ENCODE measurements at regions not wholly inside any gene's neighbourhood (a gene's known extent, or its start where the extent isn't known, plus 50 kb on each side); places are given as distances from the start of the nearest gene placed in this dataset.

GRCh38 chr5:167057665-167058064, 1233.8 kb upstream of the WWC1 start:
- Histone ChIP-seq H3K36me3 (replicated peaks in 1 of 2; ENCODE audit: control insufficient read depth in 1 of 2, insufficient read depth in 2 of 2, low read length in 2 of 2) (no peaks in the 10 kb centered on the region), H3K79me2 (ENCODE audit: insufficient read depth, low read length) (no peaks in the 10 kb centered on the region), H3K4me1 (ENCODE audit: control insufficient read depth in 1 of 2, insufficient read depth in 2 of 2, low read length in 2 of 2) (no peaks in the 10 kb centered on the region), H3K4me2 (replicated peaks; ENCODE audit: extremely low read depth, low read length, poor library complexity, severe bottlenecking) (no peak overlapping the region), H3K4me3 (replicated peaks in 1 of 3; ENCODE audit: low read depth in 2 of 3, low read length in 3 of 3) (no peak overlapping the region), H3K27ac (ENCODE audit: low read depth in 1 of 2, low read length in 2 of 2) (no peak overlapping the region), H3K27me3 (ENCODE audit: control insufficient read depth in 2 of 2, insufficient read depth in 2 of 2, low read length in 2 of 2) (no peaks in the 10 kb centered on the region), H3K9me3 (replicated peaks in 1 of 2; ENCODE audit: control insufficient read depth in 1 of 2, insufficient read depth in 1 of 2, low read length in 2 of 2) (no peaks in the 10 kb centered on the region), H3K9ac (ENCODE audit: insufficient read depth, low read length, poor library complexity, severe bottlenecking) (no peak overlapping the region), H4K20me1 (ENCODE audit: insufficient read depth, low read length) (no peaks in the 10 kb centered on the region), H2AFZ (ENCODE audit: insufficient read depth, low read depth, low read length, poor library complexity, severe bottlenecking) (no peak overlapping the region)
- Mint-ChIP-seq H3K27ac (no peak overlapping the region), H3K4me1 (no peaks in the 10 kb centered on the region), H3K9me3 (peaks cover 0 to 2% (median 0%) of the 10 kb centered on the region in 7 donors), H3K36me3 (no peaks in the 10 kb centered on the region), H3K4me3 (no peak overlapping the region), H3K27me3 (ENCODE audit: low read depth in 3 of 3) (peaks cover 0 to 1% (median 0%) of the 10 kb centered on the region in 3 donors)
- intact Hi-C loops (cut with micrococcal nuclease): no loop called here
- DNase-seq: no peak
- TF ChIP-seq, protein P1, sequence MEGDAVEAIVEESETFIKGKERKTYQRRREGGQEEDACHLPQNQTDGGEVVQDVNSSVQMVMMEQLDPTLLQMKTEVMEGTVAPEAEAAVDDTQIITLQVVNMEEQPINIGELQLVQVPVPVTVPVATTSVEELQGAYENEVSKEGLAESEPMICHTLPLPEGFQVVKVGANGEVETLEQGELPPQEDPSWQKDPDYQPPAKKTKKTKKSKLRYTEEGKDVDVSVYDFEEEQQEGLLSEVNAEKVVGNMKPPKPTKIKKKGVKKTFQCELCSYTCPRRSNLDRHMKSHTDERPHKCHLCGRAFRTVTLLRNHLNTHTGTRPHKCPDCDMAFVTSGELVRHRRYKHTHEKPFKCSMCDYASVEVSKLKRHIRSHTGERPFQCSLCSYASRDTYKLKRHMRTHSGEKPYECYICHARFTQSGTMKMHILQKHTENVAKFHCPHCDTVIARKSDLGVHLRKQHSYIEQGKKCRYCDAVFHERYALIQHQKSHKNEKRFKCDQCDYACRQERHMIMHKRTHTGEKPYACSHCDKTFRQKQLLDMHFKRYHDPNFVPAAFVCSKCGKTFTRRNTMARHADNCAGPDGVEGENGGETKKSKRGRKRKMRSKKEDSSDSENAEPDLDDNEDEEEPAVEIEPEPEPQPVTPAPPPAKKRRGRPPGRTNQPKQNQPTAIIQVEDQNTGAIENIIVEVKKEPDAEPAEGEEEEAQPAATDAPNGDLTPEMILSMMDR (IDR thresholded peaks at IDR 0.05): no peak

DNA sequence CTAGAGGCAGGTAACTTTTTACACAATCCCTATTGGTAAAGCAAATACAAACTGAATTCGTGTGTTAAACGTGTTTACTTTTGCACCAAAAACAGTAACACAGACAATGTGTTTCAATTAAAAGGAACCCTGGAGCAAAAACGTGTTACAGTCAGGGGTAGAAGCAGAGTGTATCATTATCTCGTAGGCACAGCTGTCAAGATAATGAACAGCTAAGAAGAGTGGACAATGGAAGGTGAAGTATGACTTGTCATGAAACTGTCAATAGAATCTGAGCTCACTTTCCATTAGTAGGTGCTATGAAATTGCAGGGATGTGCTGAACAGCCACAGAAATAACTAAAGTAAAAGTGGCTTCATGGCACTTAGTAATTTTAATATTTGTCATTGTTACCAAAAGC, 1229.8 kb upstream of the WWC1 start:
- intact Hi-C loops (cut with micrococcal nuclease): no loop called here
- no peaks in the 10 kb centered on the region for H3K9me3 ChIP-seq (replicated peaks in 1 of 2; ENCODE audit: control insufficient read depth in 1 of 2, insufficient read depth in 1 of 2, low read length in 2 of 2)
- TF ChIP-seq, protein P1 (IDR thresholded peaks at IDR 0.05): no peak

More for the DNA sequence above, 1229.8 kb upstream of the WWC1 start:
- no peak overlapping the region for H3K9ac ChIP-seq (ENCODE audit: insufficient read depth, low read length, poor library complexity, severe bottlenecking)
- H4K20me1 ChIP-seq (ENCODE audit: insufficient read depth, low read length): no peaks in the 10 kb centered on the region
- no peaks in the 10 kb centered on the region for H3K36me3 ChIP-seq (replicated peaks in 1 of 2; ENCODE audit: control insufficient read depth in 1 of 2, insufficient read depth in 2 of 2, low read length in 2 of 2)
- no peak overlapping the region for H3K4me3 Mint-ChIP-seq
- WGBS (ENCODE audit: insufficient coverage): 48% methylated on average over 2 of the region's 4 CpGs
- H2AFZ ChIP-seq (ENCODE audit: insufficient read depth, low read depth, low read length, poor library complexity, severe bottlenecking): no peak overlapping the region
- peaks cover 0 to 2% (median 0%) of the 10 kb centered on the region in 7 donors for H3K9me3 Mint-ChIP-seq
- no peaks in the 10 kb centered on the region for H3K36me3 Mint-ChIP-seq
- H3K4me1 Mint-ChIP-seq: no peaks in the 10 kb centered on the region
- H3K27ac Mint-ChIP-seq: no peak overlapping the region
- no peaks in the 10 kb centered on the region for H3K79me2 ChIP-seq (ENCODE audit: insufficient read depth, low read length)
- H3K27me3 ChIP-seq (ENCODE audit: control insufficient read depth in 2 of 2, insufficient read depth in 2 of 2, low read length in 2 of 2): no peaks in the 10 kb centered on the region
- no peak overlapping the region for H3K4me3 ChIP-seq (replicated peaks in 1 of 3; ENCODE audit: low read depth in 2 of 3, low read length in 3 of 3)
- H3K4me2 ChIP-seq (replicated peaks; ENCODE audit: extremely low read depth, low read length, poor library complexity, severe bottlenecking): no peak overlapping the region
- DNase-seq: no peak
- peaks cover 0 to 1% (median 0%) of the 10 kb centered on the region in 3 donors for H3K27me3 Mint-ChIP-seq (ENCODE audit: low read depth in 3 of 3)
- no peak overlapping the region for H3K27ac ChIP-seq (ENCODE audit: low read depth in 1 of 2, low read length in 2 of 2)
- H3K4me1 ChIP-seq (ENCODE audit: control insufficient read depth in 1 of 2, insufficient read depth in 2 of 2, low read length in 2 of 2): no peaks in the 10 kb centered on the region

All from CD14-positive monocyte (primary cell).